GM12865 (cell line): ENCODE measurements at regions not wholly inside any gene's neighbourhood (a gene's known extent, or its start where the extent isn't known, plus 50 kb on each side); places are given as distances from the start of the nearest gene placed in this dataset.

ENCODE experiments used
- DNase-seq: peaks from one replicate; pipeline ENCODE4 v3.0.0; 2010; ENCODE audit warnings: low read depth
- H3K4me3 ChIP-seq: 2 replicates; pipeline ENCODE4 v1.5.1; 2011; ENCODE audit warnings: mild to moderate bottlenecking, low read depth, low read length, control low read depth
- CTCF ChIP-seq: IDR thresholded peaks from 2 replicates; pipeline ENCODE4 v1.5.1; 2011; ENCODE audit warnings: low read length, control low read depth, low read depth, inconsistent platforms; ENCODE audit not compliant: insufficient read depth; ENCODE audit errors: missing control alignments

- no peak overlapping the region for H3K4me3 ChIP-seq
- TF ChIP-seq CTCF: no peak
- no peak for DNase-seq
Measured at GRCh38 chr6:6736791-6737654, 148.5 kb downstream of the LY86 start.

DNA sequence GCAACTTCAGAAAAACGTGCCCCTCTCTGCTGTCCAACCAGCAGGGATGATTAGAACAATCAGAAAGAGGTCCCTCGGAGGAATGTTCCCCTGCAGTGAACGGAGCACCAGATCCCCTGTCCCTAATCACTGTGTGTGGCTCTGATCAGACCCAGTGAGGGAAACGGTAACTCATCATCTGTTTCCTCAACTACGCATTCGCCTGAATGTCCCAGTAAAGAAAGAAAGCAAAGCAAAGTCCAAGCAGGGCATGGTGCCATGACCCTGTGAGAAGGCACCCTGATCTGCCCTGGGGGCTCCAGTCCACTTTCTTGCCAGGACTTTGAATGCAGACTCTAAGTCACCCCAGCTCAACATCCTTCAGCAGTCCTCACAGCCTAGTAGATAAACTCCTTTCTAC lies 149.2 kb downstream of the LY86 start:
- DNase-seq: no peak
- TF ChIP-seq CTCF: no peak
- H3K4me3 ChIP-seq: no peak overlapping the region

DNA sequence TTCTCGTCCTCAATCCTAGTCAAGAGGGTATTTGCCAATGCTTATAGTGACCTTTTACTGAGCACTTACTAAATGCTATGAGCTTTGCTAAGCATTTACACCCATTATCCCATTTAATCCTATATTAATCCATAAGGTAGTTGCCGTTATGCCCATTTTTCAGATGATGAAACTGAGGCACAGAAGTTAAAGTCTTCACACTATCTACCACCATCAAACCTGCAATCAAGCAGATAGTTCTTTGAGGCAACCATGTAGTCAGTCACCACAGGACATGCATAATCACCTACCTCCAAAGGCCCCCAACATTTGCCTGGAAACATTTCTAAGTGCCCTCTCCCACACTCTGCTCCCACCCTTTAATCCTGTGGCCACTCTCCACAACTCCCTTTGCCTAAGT lies 149.6 kb downstream of the LY86 start:
- TF ChIP-seq CTCF: no peak
- no peak for DNase-seq
- no peak overlapping the region for H3K4me3 ChIP-seq

GRCh38 chr6:6738922-6739716 lies 150.6 kb downstream of the LY86 start:
- no peak overlapping the region for H3K4me3 ChIP-seq
- no peak for DNase-seq
- TF ChIP-seq CTCF: no peak

GRCh38 chr6:6740595-6740994 lies 152.1 kb downstream of the LY86 start:
- no peak for DNase-seq
- no peak overlapping the region for H3K4me3 ChIP-seq
- TF ChIP-seq CTCF: no peak

DNA sequence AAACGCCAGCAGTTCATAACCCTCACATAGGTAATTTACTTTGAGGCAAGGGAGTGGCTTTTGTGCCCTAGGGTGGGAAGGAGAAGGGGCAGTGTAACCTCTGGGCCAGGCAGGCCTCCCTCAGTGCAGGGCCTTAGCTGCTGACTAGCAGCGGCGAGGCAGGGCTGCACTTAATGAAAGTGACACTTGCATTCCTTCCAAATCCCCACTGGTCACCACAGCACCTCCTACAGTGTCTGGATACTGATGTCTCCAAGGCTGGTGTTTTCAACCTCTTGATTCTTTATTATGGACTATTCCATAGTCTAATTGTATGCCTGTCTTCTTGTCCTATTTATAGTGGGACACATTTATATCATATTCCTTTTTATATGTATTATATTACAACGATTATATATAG lies 152.7 kb downstream of the LY86 start:
- DNase-seq: no peak
- no peak overlapping the region for H3K4me3 ChIP-seq
- no peak for TF ChIP-seq CTCF
